IMR-90 (cell line): ENCODE measurements at regions not wholly inside any gene's neighbourhood (a gene's known extent, or its start where the extent isn't known, plus 50 kb on each side); places are given as distances from the start of the nearest gene placed in this dataset.

Source experiments
- ATAC-seq: fragments of 200-7000 bp; cut with Tn5 transposase; 2 replicates; pipeline ENCODE4 v1.9.1; 2020; ENCODE audit warnings: low read depth, mild to moderate bottlenecking, moderate library complexity
- BruUV-seq: library from RNA; stranded (reverse); fragments of 400-500 nt; replicated peaks from 2 replicates; lab custom pipeline; 2021; lab: Mats Ljungman, UMichigan
- CTCF ChIA-PET: fragments of 300-600 bp; formaldehyde crosslinking; extraction: SDS; loops from one replicate; lab custom pipeline; 2021; ENCODE audit warnings: antibody characterized with exemption; lab: Yijun Ruan, JAX
- POLR2A ChIA-PET: fragments of 300-600 bp; sonication (Branson Sonifier 250); formaldehyde crosslinking; loops from one replicate; lab custom pipeline; 2022; ENCODE audit warnings: antibody characterized with exemption; ENCODE audit not compliant: unreplicated experiment; lab: Charles Lee
- DNase-seq: peaks from one replicate; pipeline ENCODE4 v3.0.0; 2013
- H2AFZ ChIP-seq: replicated peaks from 2 replicates; pipeline ENCODE3; 2013; ENCODE audit warnings: low read length, mild to moderate bottlenecking; ENCODE audit not compliant: poor library complexity
- H2AK5ac ChIP-seq: 2 replicates; pipeline ENCODE4 v1.6.1; 2013; ENCODE audit warnings: low read depth, low read length, inconsistent platforms
- H2AK9ac ChIP-seq: replicated peaks from 2 replicates; pipeline ENCODE3; 2013; ENCODE audit warnings: mild to moderate bottlenecking, low read depth, low read length, moderate library complexity; ENCODE audit not compliant: poor library complexity
- H2BK120ac ChIP-seq: 2 replicates; pipeline ENCODE4 v1.6.1; 2013; ENCODE audit warnings: low read depth, low read length, inconsistent platforms
- H2BK15ac ChIP-seq: 3 replicates; pipeline ENCODE4 v1.6.1; 2013; ENCODE audit warnings: low read depth, low read length, inconsistent platforms
- H2BK20ac ChIP-seq: 2 replicates; pipeline ENCODE4 v1.6.1; 2013; ENCODE audit warnings: low read depth, mild to moderate bottlenecking, inconsistent platforms, low read length, moderate library complexity
- H2BK5ac ChIP-seq: 2 replicates; pipeline ENCODE4 v1.6.1; 2013; ENCODE audit warnings: mild to moderate bottlenecking, low read depth, low read length, inconsistent platforms; ENCODE audit not compliant: poor library complexity, severe bottlenecking
- H3K14ac ChIP-seq: replicated peaks from 2 replicates; pipeline ENCODE4 v1.6.1; 2013; ENCODE audit warnings: low read depth, low read length, inconsistent platforms
- H3K18ac ChIP-seq: 2 replicates; pipeline ENCODE4 v1.6.1; 2013; ENCODE audit warnings: low read depth, low read length, control low read depth
- H3K23ac ChIP-seq: 2 replicates; pipeline ENCODE4 v1.6.1; 2013; ENCODE audit warnings: low read depth, low read length, inconsistent platforms
- H3K27ac ChIP-seq: 2 replicates; pipeline ENCODE4 v1.5.1; 2013; ENCODE audit warnings: mild to moderate bottlenecking, control low read depth, low read length; ENCODE audit not compliant: insufficient read depth
- H3K27me3 ChIP-seq: 2 replicates; pipeline ENCODE4 v1.6.1; 2013; ENCODE audit warnings: low read length; ENCODE audit not compliant: control insufficient read depth, insufficient read depth
- H3K36me3 ChIP-seq: 2 replicates; pipeline ENCODE4 v1.6.1; 2013; ENCODE audit warnings: low read length, mixed read lengths; ENCODE audit not compliant: control insufficient read depth, insufficient read depth
- H3K4ac ChIP-seq: 2 replicates; pipeline ENCODE4 v1.6.1; 2013; ENCODE audit warnings: low read depth, low read length, inconsistent platforms
- H3K4me1 ChIP-seq: 2 replicates; pipeline ENCODE4 v1.6.1; 2013; ENCODE audit warnings: low read length, mixed read lengths; ENCODE audit not compliant: control insufficient read depth, insufficient read depth
- H3K4me2 ChIP-seq: 2 replicates; pipeline ENCODE4 v1.6.1; 2013; ENCODE audit warnings: low read depth, mild to moderate bottlenecking, control low read depth, low read length, moderate library complexity
- H3K4me3 ChIP-seq: 2 replicates; pipeline ENCODE4 v1.5.1; 2013; ENCODE audit warnings: low read depth, mild to moderate bottlenecking, control low read depth, low read length, moderate library complexity; ENCODE audit not compliant: insufficient read depth
- H3K56ac ChIP-seq: 2 replicates; pipeline ENCODE4 v1.6.1; 2013; ENCODE audit warnings: low read length, inconsistent platforms; ENCODE audit not compliant: insufficient read depth; ENCODE audit errors: extremely low read depth
- H3K79me1 ChIP-seq, 2 experiments: 2 replicates each; pipeline ENCODE4 v1.6.1; 2013; ENCODE audit warnings: low read length in 2 of 2, inconsistent platforms in 1 of 2, low read depth in 1 of 2
- H3K9ac ChIP-seq: 2 replicates; pipeline ENCODE4 v1.6.1; 2013; ENCODE audit warnings: low read depth, low read length, control low read depth
- H3K9me1 ChIP-seq: 2 replicates; pipeline ENCODE4 v1.6.1; 2013; ENCODE audit warnings: low read length, inconsistent platforms; ENCODE audit not compliant: insufficient read depth
- H3K9me3 ChIP-seq: 2 replicates; pipeline ENCODE4 v1.6.1; 2013; ENCODE audit warnings: low read length; ENCODE audit not compliant: control insufficient read depth, insufficient read depth
- H4K20me1 ChIP-seq: 2 replicates; pipeline ENCODE4 v1.6.1; 2013; ENCODE audit warnings: low read length, inconsistent platforms; ENCODE audit not compliant: insufficient read depth
- H4K5ac ChIP-seq: 2 replicates; pipeline ENCODE4 v1.6.1; 2013; ENCODE audit warnings: mild to moderate bottlenecking, low read depth, low read length, control low read depth
- H4K8ac ChIP-seq, 2 experiments: 2 replicates each; pipeline ENCODE4 v1.6.1; 2013; ENCODE audit warnings: low read depth in 2 of 2, low read length in 2 of 2, control low read depth in 1 of 2, inconsistent platforms in 1 of 2
- H4K91ac ChIP-seq: 2 replicates; pipeline ENCODE4 v1.6.1; 2013; ENCODE audit warnings: low read depth, low read length, inconsistent platforms; ENCODE audit not compliant: insufficient read depth
- BHLHE40 ChIP-seq: fragments of 150-350 bp; IDR thresholded peaks from 2 replicates; pipeline ENCODE4 v1.6.1; 2016; ENCODE audit warnings: mild to moderate bottlenecking, low read depth, low read length
- CEBPB ChIP-seq: IDR thresholded peaks from 2 replicates; pipeline ENCODE4 v1.6.1; 2012; ENCODE audit warnings: low read depth, low read length, improper control_type of control experiment
- CHD1 ChIP-seq: IDR thresholded peaks from 2 replicates; pipeline ENCODE4 v1.6.1; 2012; ENCODE audit warnings: low read depth, low read length, improper control_type of control experiment
- FOS ChIP-seq: fragments of 150-350 bp; IDR thresholded peaks from 2 replicates; pipeline ENCODE4 v1.6.1; 2016; ENCODE audit warnings: low read depth, low read length
- MAFK ChIP-seq: IDR thresholded peaks from 2 replicates; pipeline ENCODE4 v1.6.1; 2012; ENCODE audit warnings: low read depth, low read length, improper control_type of control experiment
- MAZ ChIP-seq: IDR thresholded peaks from 2 replicates; pipeline ENCODE4 v1.6.1; 2012; ENCODE audit warnings: low read depth, mild to moderate bottlenecking, low read length, improper control_type of control experiment, moderate library complexity, borderline replicate concordance
- MXI1 ChIP-seq: IDR thresholded peaks from 2 replicates; pipeline ENCODE4 v1.6.1; 2012; ENCODE audit warnings: low read depth, mild to moderate bottlenecking, low read length, moderate library complexity, borderline replicate concordance
- NFE2L2 ChIP-seq: fragments of 150-350 bp; IDR thresholded peaks from 2 replicates; pipeline ENCODE4 v1.6.1; 2016; ENCODE audit warnings: low read depth, mild to moderate bottlenecking, low read length
- POLR2A ChIP-seq: IDR thresholded peaks from 2 replicates; pipeline ENCODE4 v1.6.1; 2012; ENCODE audit warnings: mild to moderate bottlenecking, low read depth, low read length
- RAD21 ChIP-seq: IDR thresholded peaks from 2 replicates; pipeline ENCODE4 v1.6.1; 2012; ENCODE audit warnings: low read length, improper control_type of control experiment
- RCOR1 ChIP-seq: IDR thresholded peaks from 2 replicates; pipeline ENCODE4 v1.6.1; 2012; ENCODE audit warnings: mild to moderate bottlenecking, low read length, improper control_type of control experiment; ENCODE audit not compliant: insufficient replicate concordance
- RFX5 ChIP-seq: IDR thresholded peaks from 2 replicates; pipeline ENCODE4 v1.8.0; 2012; ENCODE audit warnings: low read depth, mild to moderate bottlenecking, low read length, moderate library complexity
- SMC3 ChIP-seq: fragments of 150-350 bp; IDR thresholded peaks from 2 replicates; pipeline ENCODE4 v1.6.1; 2016; ENCODE audit warnings: low read depth, mild to moderate bottlenecking, antibody characterized with exemption, low read length, moderate library complexity
- WGBS, 2 experiments: methylation state at CpG; one replicate each; pipeline versions ENCODE4 v1.1.5 to v1.1.7; 2013; ENCODE audit warnings: missing lambda C conversion rate in 2 of 2; ENCODE audit not compliant: insufficient read length in 1 of 2; ENCODE audit errors: extremely low coverage in 2 of 2; 5-methylcytosine and 5-hydroxymethylcytosine counted together
- dilution Hi-C: fragments of 300-500 bp; cut with HindIII; formaldehyde crosslinking; loops from one replicate; pipeline ENCODE4 v1.14.3; 2018; ENCODE audit warnings: low sequenced_read_pairs; ENCODE audit not compliant: unreplicated experiment
- in situ Hi-C: fragments of 300-500 bp; cut with MboI; formaldehyde crosslinking; loops from 3 replicates; pipeline ENCODE4 v1.14.3; 2019; ENCODE audit warnings: low sequenced_read_pairs, inconsistent platforms, mixed read lengths
- intact Hi-C: fragments of 100-400 bp; cut with micrococcal nuclease; formaldehyde crosslinking; loops from 2 replicates; pipeline ENCODE4 v1.10.0; 2022
- TF ChIP-seq, protein P1 (sequence below): fragments of 150-350 bp; IDR thresholded peaks from 2 replicates; pipeline ENCODE4 v1.6.1; 2016; ENCODE audit warnings: low read depth, mild to moderate bottlenecking, low read length, moderate library complexity, borderline replicate concordance
- TF ChIP-seq, protein P2 (sequence below): conservative IDR thresholded peaks from 2 replicates; pipeline ENCODE4 v1.5.1; 2012; ENCODE audit warnings: mild to moderate bottlenecking, low read depth, low read length, improper control_type of control experiment
- TF ChIP-seq, protein P3 (sequence below): fragments of 150-350 bp; IDR thresholded peaks from 2 replicates; pipeline ENCODE4 v1.6.1; 2017; ENCODE audit warnings: mild to moderate bottlenecking, antibody characterized with exemption, low read length, low read depth

DNA sequence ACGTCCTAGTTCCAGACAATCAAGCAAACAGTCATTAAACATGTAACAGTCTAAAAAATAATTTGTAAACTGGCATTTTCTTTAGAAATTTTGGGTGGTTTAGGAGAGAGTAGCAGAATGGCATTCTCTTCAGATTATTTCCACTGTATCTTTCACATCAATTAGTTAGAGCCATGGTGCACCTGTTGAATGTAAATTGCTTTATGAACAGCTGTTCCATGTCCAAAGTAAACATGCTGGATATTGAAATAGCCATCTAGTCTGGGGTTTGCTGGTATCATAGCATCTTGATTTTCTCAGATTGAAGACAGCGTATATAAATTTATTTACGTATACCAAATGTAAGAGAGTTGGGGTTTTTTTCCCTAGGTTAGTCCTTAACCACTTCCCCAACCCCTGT, 143.6 kb downstream of the RCHY1 start:
- H3K9ac ChIP-seq: no peak overlapping the region
- H4K5ac ChIP-seq: no peak overlapping the region
- no peak overlapping the region for H2AK9ac ChIP-seq
- no peak overlapping the region for H3K27ac ChIP-seq
- no peaks in the 10 kb centered on the region for H3K79me1 ChIP-seq
- H3K4me1 ChIP-seq: no peaks in the 10 kb centered on the region
- no peaks in the 10 kb centered on the region for H3K9me1 ChIP-seq
- no peak overlapping the region for H2BK20ac ChIP-seq
- H3K18ac ChIP-seq: no peak overlapping the region
- H3K23ac ChIP-seq: no peak overlapping the region
- no peaks in the 10 kb centered on the region for H3K36me3 ChIP-seq
- TF ChIP-seq, protein P1, sequence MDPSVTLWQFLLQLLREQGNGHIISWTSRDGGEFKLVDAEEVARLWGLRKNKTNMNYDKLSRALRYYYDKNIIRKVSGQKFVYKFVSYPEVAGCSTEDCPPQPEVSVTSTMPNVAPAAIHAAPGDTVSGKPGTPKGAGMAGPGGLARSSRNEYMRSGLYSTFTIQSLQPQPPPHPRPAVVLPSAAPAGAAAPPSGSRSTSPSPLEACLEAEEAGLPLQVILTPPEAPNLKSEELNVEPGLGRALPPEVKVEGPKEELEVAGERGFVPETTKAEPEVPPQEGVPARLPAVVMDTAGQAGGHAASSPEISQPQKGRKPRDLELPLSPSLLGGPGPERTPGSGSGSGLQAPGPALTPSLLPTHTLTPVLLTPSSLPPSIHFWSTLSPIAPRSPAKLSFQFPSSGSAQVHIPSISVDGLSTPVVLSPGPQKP: no peak
- TF ChIP-seq CEBPB (no peak), SMC3 (no peak), POLR2A (no peak), MXI1 (no peak), RFX5 (no peak), BHLHE40 (no peak), RAD21 (no peak), CHD1 (no peak), MAZ (no peak), MAFK (no peak), NFE2L2 (no peak), RCOR1 (no peak), FOS (no peak)
- TF ChIP-seq, protein P2, sequence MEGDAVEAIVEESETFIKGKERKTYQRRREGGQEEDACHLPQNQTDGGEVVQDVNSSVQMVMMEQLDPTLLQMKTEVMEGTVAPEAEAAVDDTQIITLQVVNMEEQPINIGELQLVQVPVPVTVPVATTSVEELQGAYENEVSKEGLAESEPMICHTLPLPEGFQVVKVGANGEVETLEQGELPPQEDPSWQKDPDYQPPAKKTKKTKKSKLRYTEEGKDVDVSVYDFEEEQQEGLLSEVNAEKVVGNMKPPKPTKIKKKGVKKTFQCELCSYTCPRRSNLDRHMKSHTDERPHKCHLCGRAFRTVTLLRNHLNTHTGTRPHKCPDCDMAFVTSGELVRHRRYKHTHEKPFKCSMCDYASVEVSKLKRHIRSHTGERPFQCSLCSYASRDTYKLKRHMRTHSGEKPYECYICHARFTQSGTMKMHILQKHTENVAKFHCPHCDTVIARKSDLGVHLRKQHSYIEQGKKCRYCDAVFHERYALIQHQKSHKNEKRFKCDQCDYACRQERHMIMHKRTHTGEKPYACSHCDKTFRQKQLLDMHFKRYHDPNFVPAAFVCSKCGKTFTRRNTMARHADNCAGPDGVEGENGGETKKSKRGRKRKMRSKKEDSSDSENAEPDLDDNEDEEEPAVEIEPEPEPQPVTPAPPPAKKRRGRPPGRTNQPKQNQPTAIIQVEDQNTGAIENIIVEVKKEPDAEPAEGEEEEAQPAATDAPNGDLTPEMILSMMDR: no peak
- TF ChIP-seq, protein P3, sequence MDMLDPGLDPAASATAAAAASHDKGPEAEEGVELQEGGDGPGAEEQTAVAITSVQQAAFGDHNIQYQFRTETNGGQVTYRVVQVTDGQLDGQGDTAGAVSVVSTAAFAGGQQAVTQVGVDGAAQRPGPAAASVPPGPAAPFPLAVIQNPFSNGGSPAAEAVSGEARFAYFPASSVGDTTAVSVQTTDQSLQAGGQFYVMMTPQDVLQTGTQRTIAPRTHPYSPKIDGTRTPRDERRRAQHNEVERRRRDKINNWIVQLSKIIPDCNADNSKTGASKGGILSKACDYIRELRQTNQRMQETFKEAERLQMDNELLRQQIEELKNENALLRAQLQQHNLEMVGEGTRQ: no peak
- ChIA-PET POLR2A (no interaction called here), CTCF (no interaction called here)
- WGBS, 2 experiments: no CpG with 5 or more reads among the region's 3 CpGs
- no peaks in the 10 kb centered on the region for H3K9me3 ChIP-seq
- no peak overlapping the region for H2BK5ac ChIP-seq
- no TSS peak for BruUV-seq
- H3K4me2 ChIP-seq: no peak overlapping the region
- dilution Hi-C loops: no loop called here
- no peak overlapping the region for H2BK120ac ChIP-seq
- in situ Hi-C loops: no loop called here
- no peak overlapping the region for H4K91ac ChIP-seq
- no peak overlapping the region for H3K56ac ChIP-seq
- DNase-seq (no peak), ATAC-seq (no peak)
- H3K14ac ChIP-seq: no peak overlapping the region
- H4K20me1 ChIP-seq: no peaks in the 10 kb centered on the region
- H3K4ac ChIP-seq: no peak overlapping the region
- peaks cover 3% of the 10 kb centered on the region for H3K27me3 ChIP-seq
- no peak overlapping the region for H2BK15ac ChIP-seq
- H2AK5ac ChIP-seq: no peak overlapping the region
- intact Hi-C loops: no loop called here
- no peak overlapping the region for H3K4me3 ChIP-seq
- H2AFZ ChIP-seq: no peak overlapping the region
- H4K8ac ChIP-seq: no peak overlapping the region
